ENCODE measurements at regions not wholly inside any gene's neighbourhood (a gene's known extent, or its start where the extent isn't known, plus 50 kb on each side); places are given as distances from the start of the nearest gene placed in this dataset.

DNA sequence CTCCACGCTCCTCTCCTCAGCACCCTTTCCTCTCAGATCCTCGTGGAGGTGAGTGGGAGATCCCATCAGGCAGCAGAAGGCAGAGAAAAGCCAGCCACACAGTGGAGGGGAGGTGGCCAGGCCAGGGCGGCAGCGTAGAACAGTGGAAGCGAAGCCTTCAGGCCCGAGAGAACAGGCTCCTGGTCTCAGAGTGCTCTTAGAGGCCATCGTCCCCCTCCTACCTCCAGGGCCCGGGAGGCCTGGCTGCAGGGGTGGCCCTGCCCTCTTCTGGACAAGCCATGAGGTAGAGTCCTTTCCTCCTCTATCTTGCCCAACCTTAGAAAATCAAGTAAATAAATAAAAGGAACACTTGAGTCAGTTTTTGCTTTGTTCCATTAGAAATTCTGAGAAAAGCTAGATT lies 202.0 kb downstream of the KATNAL1 start:
- peak; percentile 67 for DNase-seq

DNA sequence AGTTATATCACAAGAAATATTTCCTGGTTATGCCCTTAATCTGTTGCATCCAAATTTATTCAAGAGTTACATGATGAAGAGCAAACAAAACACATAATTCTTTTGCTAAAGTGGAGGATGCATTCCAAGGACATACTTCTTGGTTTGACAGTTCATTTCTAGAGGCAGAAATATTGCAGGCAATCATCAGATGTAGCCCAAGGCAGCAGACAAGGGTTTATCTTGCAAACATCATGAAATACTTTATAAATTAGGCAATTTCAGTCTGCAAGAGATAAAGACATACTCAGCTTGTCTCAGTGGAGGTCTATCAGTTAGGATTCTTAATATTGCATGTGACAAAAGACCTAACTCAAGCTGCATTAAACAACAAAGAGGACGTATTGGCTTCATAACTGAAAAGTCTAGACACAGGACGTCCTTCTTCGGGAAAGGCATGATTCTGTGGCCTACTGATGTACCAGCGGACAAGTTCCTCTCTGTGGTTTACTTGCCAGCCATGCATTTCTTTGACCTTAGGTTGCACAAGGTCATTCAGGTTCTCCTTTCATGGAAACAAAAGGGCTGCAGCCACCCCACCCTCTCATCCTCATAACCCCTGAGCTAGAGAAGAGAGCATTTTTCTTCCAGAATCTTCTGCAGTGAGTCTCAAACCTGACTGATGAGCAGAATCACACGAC lies 204.1 kb downstream of the KATNAL1 start:
- no peak for DNase-seq

DNA sequence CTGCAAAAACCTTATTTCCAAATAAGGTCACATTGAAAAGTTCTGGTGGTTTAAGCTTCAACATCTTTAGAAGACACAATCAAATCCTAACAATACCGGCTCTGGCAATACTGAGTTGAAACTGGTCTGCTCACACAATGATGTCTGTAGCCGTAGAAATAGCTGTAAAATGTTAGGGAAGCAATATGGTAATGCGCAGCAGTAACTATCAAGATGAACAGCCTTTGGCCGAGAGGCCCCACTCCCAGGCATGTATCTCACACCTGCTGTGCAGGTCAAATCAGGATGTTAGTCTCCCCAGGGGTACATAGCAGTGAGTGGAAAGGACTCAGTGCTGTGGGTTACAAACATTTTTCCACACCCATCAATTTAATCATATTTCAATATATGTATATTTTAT lies 207.1 kb downstream of the KATNAL1 start:
- DNase-seq: no peak

DNA sequence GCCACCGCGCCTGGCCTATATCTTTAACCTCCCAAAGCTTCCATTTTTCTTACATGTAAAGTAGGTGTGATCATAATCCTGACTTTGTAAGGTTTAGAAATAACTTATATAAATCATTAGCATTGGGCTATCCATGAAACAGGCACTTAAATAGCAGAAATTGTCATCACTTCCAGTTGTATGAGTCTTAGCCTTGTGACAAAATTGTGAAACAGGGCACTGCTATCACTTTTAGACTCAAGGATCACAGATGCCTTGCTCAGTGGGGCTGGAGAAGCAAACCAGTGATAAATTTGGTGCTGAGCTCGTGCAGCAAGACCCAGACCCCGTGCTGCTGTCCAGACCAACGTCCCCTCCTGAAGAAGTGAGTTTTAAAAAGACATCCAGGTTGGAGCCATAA lies 209.7 kb downstream of the KATNAL1 start:
- no peak for DNase-seq

DNA sequence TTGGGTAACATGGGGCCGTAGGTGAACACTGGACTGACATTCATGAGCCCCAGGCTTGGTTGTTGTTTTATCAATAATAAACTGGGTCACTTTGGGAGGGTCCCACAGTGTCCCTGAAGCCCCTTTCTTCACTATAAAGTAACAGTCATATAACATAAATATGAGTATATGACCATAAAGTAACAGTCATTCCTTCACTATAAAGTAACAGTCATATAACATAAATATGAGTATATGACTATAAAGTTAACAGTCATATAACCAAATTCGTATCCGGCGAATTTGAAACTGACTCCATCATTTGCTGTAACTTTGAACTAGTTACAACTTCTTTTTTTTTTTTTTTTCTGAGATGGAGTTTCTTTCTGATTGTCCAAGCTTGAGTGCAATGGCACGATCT lies 210.3 kb downstream of the KATNAL1 start:
- no peak for DNase-seq

DNA sequence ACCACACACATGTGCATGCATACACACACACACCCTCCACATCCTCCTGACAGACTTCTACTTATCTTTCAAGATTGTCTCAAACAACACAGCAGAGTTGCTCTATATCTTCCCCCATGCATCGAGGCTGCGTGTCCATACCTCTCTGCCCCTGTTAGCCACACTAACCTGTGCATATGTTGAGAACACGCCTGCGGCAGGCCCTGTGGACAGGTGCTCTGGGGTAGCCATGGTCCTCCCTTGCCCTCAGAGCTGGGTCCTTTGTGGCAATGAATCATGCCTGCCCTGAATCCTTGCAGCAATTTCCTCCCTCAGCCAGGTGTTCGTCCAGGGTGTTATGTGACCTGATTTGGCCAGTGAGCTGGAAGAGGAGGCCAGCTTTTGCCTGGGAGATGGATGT lies 213.3 kb downstream of the KATNAL1 start:
- DNase-seq: no peak

DNA sequence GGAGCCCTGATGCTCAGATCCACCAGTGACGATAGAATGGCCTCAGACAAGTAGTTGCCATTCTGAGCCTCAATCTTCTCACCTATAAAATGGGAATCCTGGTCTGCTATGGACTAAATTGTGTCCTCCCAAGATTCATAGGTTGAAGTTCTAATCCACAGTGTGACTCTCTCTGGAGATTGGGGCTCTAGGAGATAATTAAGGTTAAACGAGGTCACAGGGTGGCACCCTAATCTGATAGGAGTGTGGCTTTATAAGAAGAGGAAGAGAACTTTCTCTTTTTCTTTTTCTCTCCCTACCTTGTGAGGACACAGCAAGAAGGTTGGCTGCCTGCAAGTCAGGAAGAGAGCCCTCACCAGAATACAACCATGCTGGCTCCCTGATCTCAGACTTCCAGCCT lies 214.1 kb downstream of the KATNAL1 start:
- DNase-seq: no peak

DNA sequence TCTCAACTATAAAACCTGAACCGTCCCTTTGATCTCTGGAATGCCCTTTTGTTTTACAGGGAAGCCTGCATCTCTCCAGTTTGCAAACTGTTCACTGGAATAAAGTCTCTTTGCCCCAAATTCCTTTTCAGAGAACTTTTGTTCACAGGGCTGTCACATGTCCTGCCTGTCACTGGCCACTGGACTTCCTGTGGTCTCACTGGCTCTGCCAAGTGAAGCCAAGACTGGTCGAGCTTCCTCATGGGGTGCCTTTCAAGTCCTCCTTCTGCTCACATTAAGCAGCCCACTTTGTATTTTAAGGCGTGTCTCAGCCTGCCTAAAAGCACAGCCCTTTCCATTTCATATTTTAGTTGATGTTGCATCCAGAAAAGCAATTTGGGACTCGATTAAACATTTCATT lies 215.7 kb downstream of the KATNAL1 start:
- no peak for DNase-seq

DNA sequence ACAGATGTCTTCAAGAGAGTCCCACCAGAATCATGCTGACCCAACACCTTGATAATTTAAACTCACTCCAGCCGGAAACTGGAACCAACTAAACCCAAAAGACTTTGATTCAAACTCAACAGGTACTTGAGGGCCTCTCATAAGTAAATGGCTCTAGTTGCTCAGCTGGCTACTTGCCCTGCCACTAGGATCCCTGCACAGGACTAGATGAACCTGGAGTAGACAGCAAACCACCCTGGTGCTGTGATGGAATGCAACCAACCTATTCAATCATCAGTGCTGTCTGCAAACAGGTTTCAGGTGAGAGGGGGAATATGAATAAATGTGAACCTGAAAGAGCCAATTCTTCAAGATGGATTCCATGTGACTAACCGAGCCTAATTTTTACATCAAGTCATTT lies 216.3 kb downstream of the KATNAL1 start:
- DNase-seq: no peak

DNA sequence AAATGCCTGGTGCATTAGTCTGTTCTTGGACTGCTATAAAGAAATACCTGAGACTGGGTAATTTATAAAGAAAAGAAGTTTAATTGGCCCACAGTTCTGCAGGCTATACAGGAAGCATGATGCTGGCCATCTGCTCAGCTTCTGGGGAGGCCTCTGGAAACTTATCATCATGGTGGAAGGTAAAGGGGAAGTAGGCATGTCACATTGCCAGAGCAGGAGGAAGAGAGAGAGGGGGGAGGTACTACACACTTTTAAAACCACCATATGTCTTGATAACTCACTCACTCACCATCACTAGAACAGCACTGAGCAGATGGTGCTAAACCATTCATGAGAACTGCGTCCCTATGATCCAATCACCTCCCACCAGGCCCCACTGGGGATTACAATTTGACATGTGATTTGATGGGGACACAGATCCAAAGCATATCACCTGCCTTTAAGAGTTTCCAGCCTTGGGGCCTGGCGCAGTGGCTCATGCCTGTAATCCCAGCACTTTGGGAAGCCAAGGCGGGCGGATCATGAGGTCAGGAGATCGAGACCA lies 219.0 kb downstream of the KATNAL1 start:
- no peak for DNase-seq

DNA sequence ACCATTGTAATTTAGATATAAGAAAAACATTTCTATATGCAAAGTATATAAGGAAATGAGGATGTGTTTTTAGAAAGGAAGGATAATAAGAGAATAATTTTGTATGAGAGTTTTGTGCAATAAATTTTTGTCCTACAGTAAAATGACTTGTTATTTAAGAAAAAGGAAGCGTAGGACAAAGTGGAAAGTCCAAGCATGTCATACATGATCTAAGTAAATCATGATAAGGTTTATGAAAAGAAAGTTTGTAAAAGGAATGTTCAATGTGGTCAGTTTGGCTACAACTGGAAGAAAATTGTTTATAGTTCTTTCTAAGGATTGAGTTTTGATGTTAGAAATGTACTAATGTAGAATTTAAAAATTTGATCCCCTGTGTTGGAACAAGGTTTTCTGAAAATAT lies 222.3 kb downstream of the KATNAL1 start:
- no peak for DNase-seq

DNA sequence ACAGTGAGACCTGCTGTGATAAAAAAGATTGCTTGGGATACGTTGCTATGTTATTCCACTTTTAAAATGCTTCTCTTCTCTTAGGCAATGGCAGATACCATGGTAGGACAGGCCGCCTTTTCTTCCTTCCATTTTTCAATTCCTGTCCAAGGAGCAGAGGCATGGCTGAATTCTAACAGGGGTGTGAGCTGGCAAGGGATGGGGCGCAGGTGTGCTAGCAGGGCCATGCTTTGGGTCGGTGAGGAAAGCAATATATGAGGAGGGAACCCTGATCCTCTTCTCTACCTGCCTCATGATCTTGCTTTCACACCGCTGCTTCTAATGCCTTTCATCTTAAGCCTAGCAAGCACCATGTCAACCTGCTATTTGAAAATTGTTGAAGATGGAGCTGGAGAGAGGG lies 225.0 kb downstream of the KATNAL1 start:
- DNase-seq: no peak

DNA sequence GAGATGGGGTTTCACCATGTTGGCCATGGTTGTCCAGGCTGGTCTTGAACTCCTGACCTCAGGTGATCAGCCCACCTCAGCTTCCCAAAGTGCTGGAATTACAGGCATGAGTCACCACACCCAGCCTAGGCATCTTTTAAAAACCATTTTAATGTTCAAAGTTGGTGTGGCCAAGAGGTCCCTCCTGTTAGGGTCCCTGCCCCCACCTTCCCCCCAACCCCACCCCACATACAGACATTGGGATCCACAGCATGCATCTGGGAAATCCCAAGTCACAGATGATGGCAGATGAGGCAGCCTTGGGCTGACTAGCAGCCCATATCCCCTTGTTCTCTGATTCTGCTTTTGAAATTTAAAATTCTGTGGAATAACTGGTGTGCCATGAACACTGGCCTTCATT lies 226.0 kb downstream of the KATNAL1 start:
- no peak for DNase-seq

DNA sequence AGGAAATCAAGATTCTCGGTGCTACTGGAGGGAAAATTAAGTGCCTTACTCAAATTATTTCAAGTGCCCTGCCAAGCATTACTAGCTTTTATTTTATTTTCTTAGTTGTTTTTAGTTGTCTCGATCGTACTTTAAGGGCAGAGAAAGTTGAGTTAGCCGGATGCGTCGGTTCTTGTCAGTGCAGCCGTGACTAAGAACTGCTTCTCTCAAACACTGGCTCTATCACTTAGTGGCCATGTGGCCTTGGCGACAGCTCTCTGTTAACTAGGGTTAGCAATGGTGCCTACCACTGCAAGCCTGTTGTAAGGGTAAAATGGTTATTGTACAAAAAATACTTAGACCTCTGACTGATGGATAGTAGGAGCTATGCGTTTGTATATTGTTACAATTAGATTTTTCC lies 227.8 kb downstream of the KATNAL1 start:
- no peak for DNase-seq

DNA sequence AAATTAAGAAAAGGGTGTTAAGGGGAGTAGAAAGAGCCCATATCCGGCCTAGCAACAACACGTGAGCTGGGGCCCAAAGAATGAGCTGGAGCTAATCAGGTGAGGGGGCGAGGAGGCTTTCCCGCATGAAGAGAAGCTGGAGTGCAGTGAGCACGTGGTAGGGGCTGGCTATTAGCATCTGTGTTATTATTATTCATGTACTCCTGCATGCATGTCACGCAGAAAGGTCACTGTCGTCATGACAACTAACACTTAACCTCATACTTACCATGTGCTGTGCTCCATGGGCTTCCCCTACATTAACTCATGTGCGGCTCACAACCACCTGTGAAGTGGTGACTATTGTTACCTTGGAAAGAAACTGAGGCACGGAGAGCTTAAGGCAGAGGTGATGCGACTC lies 227.6 kb upstream of the UBL3 start:
- no peak for DNase-seq

DNA sequence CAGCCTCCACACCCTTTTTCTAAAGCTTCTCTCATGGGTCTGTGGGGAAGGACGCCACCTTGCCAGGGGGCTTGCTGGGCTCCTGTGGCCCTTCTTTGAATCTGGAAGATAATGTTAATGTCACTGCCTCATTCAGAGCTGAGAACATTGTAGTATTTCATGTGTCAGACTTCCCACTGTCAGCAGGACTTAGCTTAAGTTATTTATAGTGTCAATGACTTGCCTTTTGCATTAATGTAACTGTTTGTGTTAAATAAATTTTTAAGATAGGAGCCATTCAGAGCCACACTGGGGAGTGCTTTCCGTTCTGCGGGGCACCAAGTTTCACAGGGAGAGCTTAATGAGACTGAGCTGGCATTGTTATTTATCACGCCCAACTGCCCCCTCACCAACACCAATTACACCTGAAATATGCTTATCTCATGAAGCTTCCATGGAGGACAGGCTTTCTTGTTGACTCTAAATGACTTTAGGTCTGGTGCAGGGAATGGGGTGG lies 226.9 kb upstream of the UBL3 start:
- DNase-seq: no peak

DNA sequence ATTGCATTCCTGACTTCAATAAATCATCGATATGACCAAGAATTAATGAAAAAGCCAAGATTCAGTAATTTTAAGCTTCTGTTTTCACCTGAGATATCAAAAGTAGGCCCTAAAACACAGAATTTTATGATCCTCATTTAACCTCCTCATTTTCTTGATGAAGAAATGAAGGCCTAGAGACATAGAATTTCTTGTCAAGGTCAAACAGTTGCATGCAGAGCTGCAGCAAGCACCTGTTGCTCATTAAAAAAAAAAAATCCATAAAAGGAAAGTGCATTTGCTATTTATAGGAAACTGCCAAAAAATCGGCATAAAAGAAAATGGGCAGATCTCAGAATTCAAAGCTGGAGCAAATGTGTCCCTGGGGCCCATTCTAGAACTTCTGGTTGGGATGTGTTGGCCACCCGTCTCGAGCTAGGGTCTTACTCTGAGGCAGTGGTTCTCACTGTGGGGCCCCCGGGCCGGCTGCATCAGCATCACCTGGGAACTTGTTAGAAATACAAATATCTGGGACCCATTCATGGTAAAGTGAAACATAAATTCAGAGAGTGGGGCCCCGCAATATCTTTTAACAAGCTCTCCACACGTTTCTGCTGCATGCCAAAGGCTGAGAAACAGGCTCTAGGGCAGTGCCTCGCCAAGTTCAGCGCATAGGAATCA lies 224.7 kb upstream of the UBL3 start:
- DNase-seq: no peak

DNA sequence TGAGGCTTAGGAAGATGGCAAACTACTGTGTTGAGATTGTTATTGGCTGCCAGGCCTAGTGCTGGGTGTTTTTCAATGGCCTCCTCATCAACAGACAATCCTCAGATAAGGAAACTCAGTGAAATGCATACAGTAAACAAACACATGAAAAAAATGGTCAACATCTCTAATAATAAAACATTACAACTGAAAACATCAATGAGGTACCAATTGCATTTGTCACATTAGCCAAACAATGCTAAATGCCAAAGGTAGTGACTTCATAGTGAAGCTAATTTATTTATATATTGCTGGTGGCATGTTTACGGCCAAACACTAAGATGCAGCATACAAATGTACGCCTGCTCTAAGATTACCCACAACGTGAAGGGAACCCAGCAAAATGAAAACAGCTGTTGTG lies 224.0 kb upstream of the UBL3 start:
- no peak for DNase-seq

DNA sequence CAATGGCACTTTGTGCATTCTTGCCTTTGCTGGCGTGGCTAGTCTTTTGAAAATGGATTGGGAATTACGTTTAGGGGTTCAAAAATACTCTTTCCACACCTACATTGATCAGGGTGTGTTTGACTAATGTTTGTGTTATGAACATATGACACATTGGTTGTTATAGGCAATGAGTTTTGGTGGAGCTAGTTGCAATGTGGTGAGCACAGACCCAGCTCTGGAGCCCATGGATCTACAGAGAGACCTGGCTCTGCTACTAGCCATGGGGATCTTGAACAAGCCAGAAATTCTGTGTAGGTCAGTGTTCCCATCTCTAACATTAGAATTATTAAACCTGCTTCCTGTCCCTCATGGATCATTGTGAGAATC lies 222.4 kb upstream of the UBL3 start:
- no peak for DNase-seq

DNA sequence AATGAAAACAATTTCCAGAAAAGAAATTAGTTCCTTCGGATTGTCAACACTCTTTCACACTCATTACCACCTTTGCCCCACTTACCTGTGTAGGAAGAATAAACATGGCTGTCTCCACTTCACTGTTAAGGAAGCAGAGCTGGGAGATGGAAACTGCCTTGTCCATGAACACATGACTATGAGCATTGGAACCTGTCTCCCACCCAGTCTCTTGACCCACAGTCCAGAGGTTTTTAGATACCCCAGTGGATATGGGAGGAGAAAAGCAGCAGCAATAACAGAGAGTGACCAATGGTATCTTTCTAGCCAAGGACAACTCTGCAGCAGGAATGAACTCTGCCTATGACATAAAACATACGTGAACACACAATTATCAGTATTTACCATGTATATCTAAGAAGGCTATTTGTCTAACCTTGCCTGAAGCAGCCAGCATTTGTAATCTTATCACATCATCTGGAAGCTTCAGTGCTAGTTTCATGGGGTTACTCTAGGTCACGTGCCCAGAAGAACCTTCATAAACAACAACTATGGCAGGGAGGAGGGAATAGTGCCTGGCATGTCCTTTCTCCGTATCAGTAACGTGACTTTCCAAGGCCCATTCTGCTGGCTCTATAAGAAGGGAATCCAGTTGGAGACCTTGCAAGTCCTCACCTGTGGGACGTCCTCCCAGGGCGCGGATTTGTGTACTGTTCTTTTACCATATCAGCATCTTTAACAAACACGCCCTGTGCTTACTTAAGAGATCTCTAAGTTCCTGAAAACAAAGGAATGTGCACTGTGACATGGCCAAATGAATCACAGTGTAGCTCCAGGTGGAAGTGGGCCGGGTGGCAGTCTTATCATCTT lies 221.8 kb upstream of the UBL3 start:
- DNase-seq: no peak

DNA sequence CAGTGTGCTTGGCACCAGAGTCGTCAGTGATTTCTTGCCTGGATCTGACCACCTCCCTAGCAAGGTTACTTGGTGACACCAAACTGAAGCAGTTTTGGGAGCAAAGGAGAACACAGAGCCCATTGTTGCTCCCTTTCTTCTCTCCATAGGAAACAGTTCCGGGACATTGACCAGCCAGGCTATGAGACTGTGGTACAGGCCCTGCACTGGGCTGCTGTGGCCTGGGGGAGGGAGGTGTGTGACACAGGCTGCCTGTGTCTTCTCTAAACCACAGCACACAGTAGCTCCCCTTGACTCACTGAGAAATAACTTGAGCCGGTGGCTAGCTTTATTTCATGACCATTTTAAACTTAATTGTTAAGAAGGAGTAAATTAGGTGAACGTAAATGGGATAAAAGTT lies 214.8 kb upstream of the UBL3 start:
- peak; percentile 90 for DNase-seq

DNA sequence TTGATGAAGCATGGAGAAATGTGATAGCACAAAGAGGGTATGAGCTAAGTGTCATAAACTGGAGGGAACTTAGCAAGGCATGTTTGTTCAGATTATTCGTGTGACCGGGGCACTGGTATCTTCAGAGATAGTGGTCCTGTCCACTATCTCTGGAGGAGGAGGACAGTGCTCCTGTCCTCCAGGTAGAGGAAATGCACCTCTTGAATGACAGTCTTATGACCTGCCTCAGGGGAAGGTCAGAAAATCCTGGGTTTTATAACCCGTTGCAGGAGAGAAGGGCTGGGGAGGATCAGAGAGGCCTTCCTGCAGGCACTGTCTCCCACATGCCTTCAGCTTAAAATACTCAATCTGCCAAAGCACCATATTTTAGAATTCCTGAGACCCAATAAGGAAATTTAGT lies 213.5 kb upstream of the UBL3 start:
- no peak for DNase-seq

DNA sequence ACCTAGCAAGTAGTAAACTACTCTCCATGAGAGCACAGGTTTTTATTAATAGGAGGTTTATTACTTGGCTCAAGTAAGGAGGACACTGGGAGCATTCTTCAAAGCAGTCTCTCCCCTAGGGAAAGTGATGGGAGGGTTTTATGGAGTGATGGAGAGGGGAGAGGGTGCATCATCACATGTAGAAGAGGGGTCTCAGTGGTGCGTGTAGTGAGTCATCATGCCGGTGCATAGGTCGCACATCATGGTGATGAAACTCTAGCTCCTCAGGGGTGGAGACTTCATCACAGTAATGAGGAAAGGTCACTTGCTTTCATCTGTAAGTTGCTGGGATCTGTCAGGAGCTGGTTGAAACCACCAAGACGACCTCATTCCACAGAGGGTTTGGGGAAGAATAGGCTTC lies 210.8 kb upstream of the UBL3 start:
- no peak for DNase-seq

DNA sequence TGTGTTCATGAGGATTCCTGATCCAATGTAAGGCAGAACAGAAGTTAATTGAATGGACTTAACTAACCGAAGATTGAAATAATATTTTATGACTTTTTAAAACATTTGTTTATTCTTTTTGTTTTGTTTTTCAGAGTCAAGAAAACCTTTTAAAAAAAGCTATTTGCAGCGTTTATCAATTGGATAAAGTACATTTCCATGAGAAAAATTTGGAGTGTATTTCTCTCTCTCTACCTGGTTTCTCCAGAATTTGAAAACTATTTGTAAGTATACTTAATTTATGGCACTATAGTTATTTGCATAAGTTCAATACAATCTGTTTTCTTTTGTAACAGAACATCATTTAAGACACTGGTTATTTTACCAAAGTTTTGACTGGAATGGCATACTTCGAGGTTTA lies 208.0 kb upstream of the UBL3 start:
- no peak for DNase-seq

Measured in islet precursor cell (in vitro differentiated cells).